BLaER1 treated with 17β-estradiol and CSF1 and Interleukin-3, amounts not matched to agents 10 nM and 100 nM (cell line): ENCODE measurements at regions not wholly inside any gene's neighbourhood (a gene's known extent, or its start where the extent isn't known, plus 50 kb on each side); places are given as distances from the start of the nearest gene placed in this dataset.
A peak's percentile ranks its signal among the peaks of the same experiment; 100 is the strongest.

Experiments used
- H3K27ac ChIP-seq, 11 experiments: shearing (Covaris generic); formaldehyde crosslinking; 2 replicates each; pipeline ENCODE4 v1.8.1; 2022
- H3K27me3 ChIP-seq, 11 experiments: shearing (Covaris generic); formaldehyde crosslinking; 2 replicates each; pipeline ENCODE4 v1.8.1; 2022
- H3K36me3 ChIP-seq, 11 experiments: shearing (Covaris generic); formaldehyde crosslinking; 2 replicates each; pipeline ENCODE4 v1.8.1; 2022
- H3K4me1 ChIP-seq, 10 experiments: shearing (Covaris generic); formaldehyde crosslinking; 2 replicates each; pipeline ENCODE4 v1.8.1; 2022
- H3K4me2 ChIP-seq, 11 experiments: shearing (Covaris generic); formaldehyde crosslinking; 2 replicates each; pipeline ENCODE4 v1.8.1; 2022
- H3K4me3 ChIP-seq, 10 experiments: shearing (Covaris generic); formaldehyde crosslinking; 2 replicates each; pipeline ENCODE4 v1.8.1; 2022
- H3K9ac ChIP-seq, 11 experiments: shearing (Covaris generic); formaldehyde crosslinking; 2 replicates each; pipeline ENCODE4 v1.8.1; 2022
- H3K9me3 ChIP-seq, 11 experiments: shearing (Covaris generic); formaldehyde crosslinking; replicated peaks in 1 of 11; 2 replicates each; pipeline ENCODE4 v1.8.1; 2022
- H4K20me1 ChIP-seq, 11 experiments: shearing (Covaris generic); formaldehyde crosslinking; 2 replicates each; pipeline ENCODE4 v1.8.1; 2022
- Cebpa-rat ChIP-seq, 11 experiments: shearing (Covaris generic); IDR thresholded peaks; 2 replicates each; pipeline ENCODE4 v1.8.1; 2022

DNA sequence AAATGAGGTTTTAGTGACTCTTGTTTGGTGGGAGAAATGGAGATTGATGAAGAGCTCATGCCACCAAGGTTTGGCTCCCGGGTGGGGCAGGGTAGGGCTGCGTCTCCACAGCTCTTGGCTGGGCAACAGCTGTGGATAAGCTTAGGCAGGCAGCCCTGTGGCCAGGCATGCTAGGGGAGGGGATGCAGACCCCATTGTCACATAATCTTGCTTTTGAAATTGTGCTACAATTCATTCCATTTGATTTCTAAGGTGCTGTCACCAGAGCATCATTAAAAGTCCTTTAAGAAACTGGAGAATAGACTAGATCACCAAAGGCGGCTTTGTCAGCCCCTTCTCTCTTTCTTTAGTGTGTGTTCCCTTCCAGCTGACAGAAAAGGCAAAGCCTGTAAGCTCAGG is 574.2 kb upstream of the JAG1 start:
- H3K27me3 ChIP-seq, result no peaks in the 10 kb centered on the region
- no peaks in the 10 kb centered on the region for H3K9me3 ChIP-seq
- H3K4me3 ChIP-seq, result no peak overlapping the region
- H3K4me1 ChIP-seq, result peaks cover 0 to 15% (median 4%) of the 10 kb centered on the region in 10 experiments; a peak in 8 of 20 replicates
- no peaks in the 10 kb centered on the region for H4K20me1 ChIP-seq
- H3K9ac ChIP-seq, result no peak overlapping the region
- TF ChIP-seq Cebpa-rat (IDR thresholded peaks at IDR 0.05), result no peak
- no peak overlapping the region for H3K27ac ChIP-seq
- H3K4me2 ChIP-seq, result no peak overlapping the region
- no peaks in the 10 kb centered on the region for H3K36me3 ChIP-seq

DNA sequence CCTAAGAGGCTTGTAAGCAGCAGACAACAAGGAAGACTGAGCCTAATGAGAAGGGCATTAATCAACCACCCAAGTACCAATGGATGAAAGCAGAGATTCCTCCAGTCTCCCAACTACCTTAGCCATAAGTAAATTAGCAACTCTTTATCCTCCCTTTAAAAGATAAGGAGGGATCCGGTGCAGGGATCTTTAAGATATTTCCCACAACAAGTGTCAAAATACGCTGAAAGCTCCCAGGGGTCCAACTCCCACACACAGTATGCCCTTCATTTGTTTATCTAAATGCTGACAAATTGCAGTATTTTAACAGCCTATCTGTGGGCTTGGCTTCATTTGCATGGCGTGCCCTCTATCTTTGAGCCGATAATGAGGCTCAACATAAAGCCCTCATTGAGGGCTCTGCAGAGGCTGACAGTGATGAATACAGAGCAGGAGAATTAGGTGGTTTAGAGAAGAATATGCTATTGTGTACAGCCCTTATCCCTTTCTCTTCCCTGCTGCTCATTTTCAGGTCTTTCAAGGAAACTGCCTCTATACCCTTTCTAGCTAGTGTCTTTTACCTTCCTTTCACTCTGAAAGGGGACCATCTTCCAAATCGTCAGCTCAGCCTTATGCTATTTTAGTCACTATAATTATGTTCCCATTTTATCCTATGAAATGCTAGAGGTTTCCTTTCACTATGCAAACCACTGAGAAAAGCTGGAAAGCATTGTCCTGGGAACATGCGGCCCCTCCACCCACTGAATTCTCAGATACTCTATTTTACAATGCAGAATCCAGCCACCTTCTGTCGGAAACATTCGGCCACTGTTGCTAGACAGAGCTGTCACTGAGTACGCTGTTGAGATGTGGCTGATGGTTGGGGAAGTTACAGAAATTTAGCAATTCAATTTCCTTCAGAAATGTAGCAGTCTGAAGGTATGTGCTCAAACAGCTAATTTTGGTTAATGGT is 575.2 kb upstream of the JAG1 start:
- Histone ChIP-seq H4K20me1 (no peaks in the 10 kb centered on the region), H3K4me3 (no peak overlapping the region), H3K4me2 (no peak overlapping the region), H3K27me3 (no peaks in the 10 kb centered on the region), H3K27ac (no peak overlapping the region), H3K9ac (no peak overlapping the region), H3K36me3 (no peaks in the 10 kb centered on the region), H3K4me1 (peaks cover 0 to 11% (median 4%) of the 10 kb centered on the region in 10 experiments; a peak in 8 of 20 replicates), H3K9me3 (peaks cover 0 to 6% (median under 1%) of the 10 kb centered on the region in 11 experiments; a peak in 7 of 22 replicates)
- no peak for TF ChIP-seq Cebpa-rat (IDR thresholded peaks at IDR 0.05)

DNA sequence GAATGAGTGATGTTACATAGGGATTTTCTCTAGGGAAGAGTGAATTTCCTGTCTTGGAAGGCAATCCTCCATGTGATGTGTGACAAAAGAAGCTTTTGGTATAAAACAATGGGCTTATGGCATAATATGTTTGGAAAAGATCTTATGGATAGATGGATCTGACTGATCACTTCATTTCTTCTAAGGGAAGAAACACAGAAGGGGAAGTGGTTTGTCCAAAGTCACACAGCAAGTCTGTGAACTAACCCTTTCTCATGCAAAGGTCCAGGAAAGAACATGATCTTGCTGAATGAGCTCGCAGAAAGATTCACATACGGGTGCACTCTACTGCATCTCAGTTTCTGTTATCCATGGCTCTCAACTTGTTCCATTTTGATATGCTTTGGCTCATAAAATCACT is 575.9 kb upstream of the JAG1 start:
- Histone ChIP-seq H3K9me3 (peaks cover 0 to 13% (median 7%) of the 10 kb centered on the region in 11 experiments; a peak in 17 of 22 replicates), H3K27me3 (no peaks in the 10 kb centered on the region), H3K4me2 (no peak overlapping the region), H3K36me3 (no peaks in the 10 kb centered on the region), H3K9ac (no peak overlapping the region), H4K20me1 (no peaks in the 10 kb centered on the region), H3K4me3 (no peak overlapping the region), H3K4me1 (peaks cover 0 to 6% (median 2%) of the 10 kb centered on the region in 10 experiments; a peak in 6 of 20 replicates), H3K27ac (no peak overlapping the region)
- no peak for TF ChIP-seq Cebpa-rat (IDR thresholded peaks at IDR 0.05)

DNA sequence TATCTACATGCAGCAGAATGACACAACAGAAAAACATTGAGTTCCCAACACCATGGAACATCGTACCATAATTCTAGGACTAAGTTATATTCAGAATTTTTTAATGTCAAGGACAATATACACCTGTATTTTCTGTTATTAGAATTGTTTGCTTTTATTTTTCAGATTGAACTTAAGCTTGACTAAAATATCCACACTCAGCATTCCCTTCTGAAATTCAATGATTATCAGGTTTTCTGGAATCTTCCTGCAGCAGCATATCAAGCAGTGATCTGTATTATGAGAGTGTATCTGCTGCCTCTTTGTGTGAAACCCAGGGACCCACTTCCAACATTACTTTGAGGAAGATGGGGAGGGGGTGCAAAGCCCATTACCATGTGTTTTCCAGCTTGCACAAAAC is 578.6 kb upstream of the JAG1 start:
- H3K9me3 ChIP-seq, result peaks cover 0 to 26% (median 10%) of the 10 kb centered on the region in 11 experiments; a peak in 17 of 22 replicates
- no peak for TF ChIP-seq Cebpa-rat (IDR thresholded peaks at IDR 0.05)
- H3K4me2 ChIP-seq, result no peak overlapping the region
- no peak overlapping the region for H3K9ac ChIP-seq
- no peak overlapping the region for H3K4me3 ChIP-seq
- no peaks in the 10 kb centered on the region for H3K36me3 ChIP-seq
- no peaks in the 10 kb centered on the region for H4K20me1 ChIP-seq
- H3K4me1 ChIP-seq, result peaks cover 0 to 5% (median 0%) of the 10 kb centered on the region in 10 experiments; a peak in 1 of 20 replicates
- H3K27ac ChIP-seq, result no peak overlapping the region
- H3K27me3 ChIP-seq, result no peaks in the 10 kb centered on the region

DNA sequence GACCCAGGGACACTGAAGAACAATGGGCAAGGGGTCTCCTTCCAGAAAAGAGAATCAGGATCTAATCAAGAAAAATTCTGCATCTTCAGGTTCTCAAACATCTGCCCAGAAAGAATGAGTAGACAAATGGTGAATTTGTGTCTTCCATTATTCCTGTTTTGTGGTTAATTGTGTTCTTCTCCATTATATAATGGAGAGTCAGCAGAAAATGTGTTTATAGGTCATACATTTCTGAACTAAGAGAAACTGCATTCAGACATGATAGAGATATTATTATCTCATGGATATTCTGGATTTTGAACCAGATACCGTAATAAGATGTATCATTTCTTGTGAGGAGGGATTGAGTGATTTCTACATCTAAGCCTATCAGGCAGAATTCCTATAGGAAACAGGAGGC is 581.7 kb upstream of the JAG1 start:
- H3K9me3 ChIP-seq, result peaks cover 0 to 37% (median 10%) of the 10 kb centered on the region in 11 experiments; a peak in 17 of 22 replicates
- no peak overlapping the region for H3K9ac ChIP-seq
- no peak overlapping the region; a peak in 1 of 22 replicates for H3K4me2 ChIP-seq
- H3K27ac ChIP-seq, result no peak overlapping the region
- H3K27me3 ChIP-seq, result no peaks in the 10 kb centered on the region
- H3K36me3 ChIP-seq, result no peaks in the 10 kb centered on the region
- no peak for TF ChIP-seq Cebpa-rat (IDR thresholded peaks at IDR 0.05)
- H3K4me1 ChIP-seq, result no peaks in the 10 kb centered on the region
- H4K20me1 ChIP-seq, result no peaks in the 10 kb centered on the region
- no peak overlapping the region for H3K4me3 ChIP-seq

DNA sequence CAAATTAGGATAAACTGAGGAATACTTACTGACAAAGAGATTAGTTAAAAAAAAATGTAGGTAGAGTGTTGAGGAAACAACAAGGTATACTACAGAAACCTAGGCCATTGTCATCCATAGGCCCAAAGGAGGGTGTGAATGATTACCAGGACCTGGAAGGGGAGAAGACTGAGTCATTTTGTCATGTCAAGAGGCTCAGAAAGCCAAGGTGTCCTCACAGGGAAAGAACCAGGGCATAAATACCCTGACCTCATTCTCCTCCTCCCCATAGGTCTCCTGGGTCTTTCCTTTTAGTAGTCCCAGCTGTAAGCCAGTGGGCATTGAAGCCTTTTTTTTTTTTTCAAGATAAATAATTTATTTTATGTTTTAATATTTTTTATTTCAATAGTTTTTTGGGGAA is 582.1 kb upstream of the JAG1 start:
- H3K9me3 ChIP-seq, result peaks cover 0 to 37% (median 10%) of the 10 kb centered on the region in 11 experiments; a peak in 17 of 22 replicates
- no peaks in the 10 kb centered on the region for H3K27me3 ChIP-seq
- no peaks in the 10 kb centered on the region for H3K36me3 ChIP-seq
- H3K27ac ChIP-seq, result no peak overlapping the region
- no peaks in the 10 kb centered on the region for H4K20me1 ChIP-seq
- no peak for TF ChIP-seq Cebpa-rat (IDR thresholded peaks at IDR 0.05)
- H3K4me3 ChIP-seq, result no peak overlapping the region
- H3K9ac ChIP-seq, result no peak overlapping the region
- H3K4me2 ChIP-seq, result no peak overlapping the region
- H3K4me1 ChIP-seq, result no peaks in the 10 kb centered on the region; a peak in 1 of 20 replicates

DNA sequence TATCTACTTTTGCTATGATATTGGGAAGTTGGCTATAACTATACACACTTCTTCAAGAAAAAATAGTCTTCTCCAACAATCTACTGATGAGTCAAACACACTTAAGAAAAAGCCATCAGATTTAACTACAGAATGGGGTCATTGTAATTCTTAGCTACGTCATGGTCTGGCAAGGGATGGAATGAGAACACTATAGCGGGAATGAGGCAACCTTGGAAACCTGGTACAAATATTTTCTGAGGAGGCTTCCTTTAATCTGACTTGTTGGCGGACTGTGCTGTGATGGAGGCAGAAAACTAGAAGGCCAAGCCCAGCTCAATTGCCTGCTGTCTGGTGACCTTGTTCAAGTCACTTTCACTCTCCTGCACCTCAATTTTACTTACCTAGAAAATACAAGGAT is 586.8 kb upstream of the JAG1 start:
- H3K27ac ChIP-seq, result no peak overlapping the region
- H3K36me3 ChIP-seq, result no peaks in the 10 kb centered on the region
- H3K4me1 ChIP-seq, result peaks cover 0 to 18% (median 11%) of the 10 kb centered on the region in 10 experiments; a peak in 14 of 20 replicates
- no peaks in the 10 kb centered on the region for H3K27me3 ChIP-seq
- peaks cover 0 to 18% (median 0%) of the 10 kb centered on the region in 11 experiments; a peak in 3 of 22 replicates for H3K9me3 ChIP-seq
- no peak overlapping the region for H3K4me2 ChIP-seq
- H3K4me3 ChIP-seq, result no peak overlapping the region
- no peak for TF ChIP-seq Cebpa-rat (IDR thresholded peaks at IDR 0.05)
- H3K9ac ChIP-seq, result no peak overlapping the region
- no peaks in the 10 kb centered on the region for H4K20me1 ChIP-seq

DNA sequence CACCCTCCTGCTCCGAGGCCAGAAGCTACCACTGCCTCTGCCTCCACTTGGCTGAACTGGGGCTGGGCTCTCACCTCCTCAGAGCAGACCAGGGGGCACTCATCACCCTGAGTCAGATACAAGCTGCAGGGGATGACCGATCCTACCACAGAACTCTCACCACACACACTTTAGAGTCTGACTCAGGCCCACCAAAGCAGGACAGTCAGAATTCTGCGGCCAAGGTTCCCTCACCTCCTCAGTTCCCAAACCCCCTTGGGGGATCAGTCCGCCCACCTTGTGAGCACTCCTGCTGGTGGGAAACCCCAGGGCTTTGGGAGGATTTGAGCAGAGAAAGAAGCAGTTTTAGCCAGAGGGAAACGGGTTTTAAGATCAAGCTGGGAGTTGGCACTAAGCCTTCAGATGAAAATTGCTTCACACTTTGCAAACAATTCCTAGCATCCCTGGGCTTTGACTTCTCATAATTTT is 587.8 kb upstream of the JAG1 start:
- H3K36me3 ChIP-seq, result no peaks in the 10 kb centered on the region
- no peaks in the 10 kb centered on the region for H3K27me3 ChIP-seq
- peak overlapping the region in 3 of 11 experiments; percentile 9 to 38 (median 12); a peak in 4 of 22 replicates for H3K27ac ChIP-seq
- peaks cover 0 to 18% (median 0%) of the 10 kb centered on the region in 11 experiments; a peak in 3 of 22 replicates for H3K9me3 ChIP-seq
- no peaks in the 10 kb centered on the region for H4K20me1 ChIP-seq
- peaks cover 0 to 23% (median 11%) of the 10 kb centered on the region in 10 experiments; a peak in 14 of 20 replicates for H3K4me1 ChIP-seq
- H3K4me2 ChIP-seq, result peak overlapping the region; percentile 16 to 77 (median 35); a peak in 18 of 22 replicates
- no peak for TF ChIP-seq Cebpa-rat (IDR thresholded peaks at IDR 0.05)
- H3K4me3 ChIP-seq, result no peak overlapping the region
- no peak overlapping the region for H3K9ac ChIP-seq

DNA sequence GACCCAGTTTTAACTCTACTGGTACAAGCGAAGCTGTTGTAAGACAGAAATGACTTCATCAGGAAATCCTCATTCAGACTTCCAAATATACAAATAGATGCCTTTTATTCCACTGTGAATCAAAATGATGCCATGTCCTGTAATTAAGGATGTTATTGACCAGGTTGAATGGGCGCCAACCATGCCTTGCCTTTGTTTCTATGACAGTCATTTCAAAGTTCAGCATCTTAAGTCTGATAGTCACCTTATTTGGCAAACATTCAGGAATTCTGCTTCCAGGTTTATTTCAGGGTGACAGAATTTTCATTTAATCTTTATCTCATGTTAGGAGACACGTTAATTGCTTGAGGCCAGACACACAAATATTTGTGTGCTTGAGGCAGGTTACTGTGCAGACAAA is 592.8 kb upstream of the JAG1 start:
- TF ChIP-seq Cebpa-rat (IDR thresholded peaks at IDR 0.05), result no peak
- H3K4me2 ChIP-seq, result peak overlapping the region in 4 of 11 experiments; percentile 40 to 72 (median 64); a peak in 7 of 22 replicates
- H3K4me3 ChIP-seq, result no peak overlapping the region
- H4K20me1 ChIP-seq, result no peaks in the 10 kb centered on the region
- H3K9me3 ChIP-seq, result no peaks in the 10 kb centered on the region
- H3K9ac ChIP-seq, result no peak overlapping the region
- no peaks in the 10 kb centered on the region for H3K27me3 ChIP-seq
- H3K36me3 ChIP-seq, result no peaks in the 10 kb centered on the region
- peaks cover 0 to 51% (median 25%) of the 10 kb centered on the region in 10 experiments; a peak in 14 of 20 replicates for H3K4me1 ChIP-seq
- no peak overlapping the region for H3K27ac ChIP-seq
